ENCODE measurements at regions not wholly inside any gene's neighbourhood (a gene's known extent, or its start where the extent isn't known, plus 50 kb on each side); places are given as distances from the start of the nearest gene placed in this dataset.

DNA sequence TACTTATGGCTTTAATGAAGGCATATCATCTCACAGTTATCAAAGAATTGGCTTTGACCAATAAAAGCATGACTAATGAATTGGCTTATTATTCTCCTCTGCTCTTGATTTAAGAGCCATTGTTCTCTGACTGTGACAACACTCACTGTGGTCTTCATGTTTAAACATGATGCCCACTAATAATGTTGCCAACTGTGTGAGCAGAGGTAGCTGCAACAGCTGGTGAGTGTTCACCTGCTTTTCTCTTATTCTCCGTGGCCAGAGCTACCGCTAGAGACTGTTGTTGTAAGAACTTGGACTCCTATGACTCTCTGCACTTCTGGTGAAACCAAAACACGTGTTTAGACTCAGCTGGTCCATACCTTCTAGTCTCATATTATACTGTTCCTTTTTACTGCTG is 335.9 kb downstream of the XPNPEP1 start:
- no peaks in the 10 kb centered on the region for H3K27me3 ChIP-seq (ENCODE audit: insufficient read depth)
- no peak overlapping the region for H3K27ac ChIP-seq (ENCODE audit: low read depth)
- H3K9me2 ChIP-seq (ENCODE audit: insufficient read depth), result peaks cover 5% of the 10 kb centered on the region; the same call in 1 of the 2 replicates
- H3K36me3 ChIP-seq (ENCODE audit: insufficient read depth), result no peaks in the 10 kb centered on the region
- Mint-ChIP-seq H3K9me3 (no peaks in the 10 kb centered on the region; the same call in 2 of the 3 replicates), H3K27me3 (ENCODE audit: insufficient read depth, low read depth, poor library complexity) (no peaks in the 10 kb centered on the region), H3K36me3 (ENCODE audit: low read depth) (no peaks in the 10 kb centered on the region), H3K4me3 (no peak overlapping the region), H3K4me1 (peaks cover 4% of the 10 kb centered on the region), H3K27ac (no peak overlapping the region)
- H3K4me2 ChIP-seq, result no peak overlapping the region
- H2AFZ ChIP-seq, result no peak overlapping the region
- no peaks in the 10 kb centered on the region for H4K20me1 ChIP-seq (replicated peaks; ENCODE audit: insufficient read depth)
- no peak for DNase-seq (ENCODE audit: low spot score)
- no peaks in the 10 kb centered on the region for H3K4me1 ChIP-seq (ENCODE audit: insufficient read depth)
- no peaks in the 10 kb centered on the region for H3K79me2 ChIP-seq (replicated peaks; ENCODE audit: insufficient read depth)
- no peak for ATAC-seq
- TF ChIP-seq, protein P1, sequence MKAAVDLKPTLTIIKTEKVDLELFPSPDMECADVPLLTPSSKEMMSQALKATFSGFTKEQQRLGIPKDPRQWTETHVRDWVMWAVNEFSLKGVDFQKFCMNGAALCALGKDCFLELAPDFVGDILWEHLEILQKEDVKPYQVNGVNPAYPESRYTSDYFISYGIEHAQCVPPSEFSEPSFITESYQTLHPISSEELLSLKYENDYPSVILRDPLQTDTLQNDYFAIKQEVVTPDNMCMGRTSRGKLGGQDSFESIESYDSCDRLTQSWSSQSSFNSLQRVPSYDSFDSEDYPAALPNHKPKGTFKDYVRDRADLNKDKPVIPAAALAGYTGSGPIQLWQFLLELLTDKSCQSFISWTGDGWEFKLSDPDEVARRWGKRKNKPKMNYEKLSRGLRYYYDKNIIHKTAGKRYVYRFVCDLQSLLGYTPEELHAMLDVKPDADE (IDR thresholded peaks at IDR 0.05), result no peak
- TF ChIP-seq, protein P2, sequence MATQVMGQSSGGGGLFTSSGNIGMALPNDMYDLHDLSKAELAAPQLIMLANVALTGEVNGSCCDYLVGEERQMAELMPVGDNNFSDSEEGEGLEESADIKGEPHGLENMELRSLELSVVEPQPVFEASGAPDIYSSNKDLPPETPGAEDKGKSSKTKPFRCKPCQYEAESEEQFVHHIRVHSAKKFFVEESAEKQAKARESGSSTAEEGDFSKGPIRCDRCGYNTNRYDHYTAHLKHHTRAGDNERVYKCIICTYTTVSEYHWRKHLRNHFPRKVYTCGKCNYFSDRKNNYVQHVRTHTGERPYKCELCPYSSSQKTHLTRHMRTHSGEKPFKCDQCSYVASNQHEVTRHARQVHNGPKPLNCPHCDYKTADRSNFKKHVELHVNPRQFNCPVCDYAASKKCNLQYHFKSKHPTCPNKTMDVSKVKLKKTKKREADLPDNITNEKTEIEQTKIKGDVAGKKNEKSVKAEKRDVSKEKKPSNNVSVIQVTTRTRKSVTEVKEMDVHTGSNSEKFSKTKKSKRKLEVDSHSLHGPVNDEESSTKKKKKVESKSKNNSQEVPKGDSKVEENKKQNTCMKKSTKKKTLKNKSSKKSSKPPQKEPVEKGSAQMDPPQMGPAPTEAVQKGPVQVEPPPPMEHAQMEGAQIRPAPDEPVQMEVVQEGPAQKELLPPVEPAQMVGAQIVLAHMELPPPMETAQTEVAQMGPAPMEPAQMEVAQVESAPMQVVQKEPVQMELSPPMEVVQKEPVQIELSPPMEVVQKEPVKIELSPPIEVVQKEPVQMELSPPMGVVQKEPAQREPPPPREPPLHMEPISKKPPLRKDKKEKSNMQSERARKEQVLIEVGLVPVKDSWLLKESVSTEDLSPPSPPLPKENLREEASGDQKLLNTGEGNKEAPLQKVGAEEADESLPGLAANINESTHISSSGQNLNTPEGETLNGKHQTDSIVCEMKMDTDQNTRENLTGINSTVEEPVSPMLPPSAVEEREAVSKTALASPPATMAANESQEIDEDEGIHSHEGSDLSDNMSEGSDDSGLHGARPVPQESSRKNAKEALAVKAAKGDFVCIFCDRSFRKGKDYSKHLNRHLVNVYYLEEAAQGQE (IDR thresholded peaks at IDR 0.05; ENCODE audit: unreplicated experiment), result no peak
- TF ChIP-seq NANOG (IDR thresholded peaks at IDR 0.05; ENCODE audit: borderline replicate concordance) (no peak), POLR2AphosphoS5 (IDR thresholded peaks at IDR 0.05; ENCODE audit: low read depth) (no peak), JUNB (IDR thresholded peaks at IDR 0.05; ENCODE audit: unreplicated experiment) (no peak), EZH2phosphoT487 (IDR thresholded peaks at IDR 0.05; ENCODE audit: unreplicated experiment) (no peak), ZNF331 (CRISPR knock-in tag; IDR thresholded peaks at IDR 0.05; ENCODE audit: low read depth) (no peak), ZNF114 (CRISPR knock-in tag; IDR thresholded peaks at IDR 0.05) (no peak), EZH2 (IDR thresholded peaks at IDR 0.05; ENCODE audit: low read depth, unreplicated experiment) (no peak), CREB1 (CRISPR knock-in tag; IDR thresholded peaks at IDR 0.05; ENCODE audit: low read depth) (no peak), STAT1 (IDR thresholded peaks at IDR 0.05; ENCODE audit: unreplicated experiment) (no peak)
- TF ChIP-seq, protein P3, sequence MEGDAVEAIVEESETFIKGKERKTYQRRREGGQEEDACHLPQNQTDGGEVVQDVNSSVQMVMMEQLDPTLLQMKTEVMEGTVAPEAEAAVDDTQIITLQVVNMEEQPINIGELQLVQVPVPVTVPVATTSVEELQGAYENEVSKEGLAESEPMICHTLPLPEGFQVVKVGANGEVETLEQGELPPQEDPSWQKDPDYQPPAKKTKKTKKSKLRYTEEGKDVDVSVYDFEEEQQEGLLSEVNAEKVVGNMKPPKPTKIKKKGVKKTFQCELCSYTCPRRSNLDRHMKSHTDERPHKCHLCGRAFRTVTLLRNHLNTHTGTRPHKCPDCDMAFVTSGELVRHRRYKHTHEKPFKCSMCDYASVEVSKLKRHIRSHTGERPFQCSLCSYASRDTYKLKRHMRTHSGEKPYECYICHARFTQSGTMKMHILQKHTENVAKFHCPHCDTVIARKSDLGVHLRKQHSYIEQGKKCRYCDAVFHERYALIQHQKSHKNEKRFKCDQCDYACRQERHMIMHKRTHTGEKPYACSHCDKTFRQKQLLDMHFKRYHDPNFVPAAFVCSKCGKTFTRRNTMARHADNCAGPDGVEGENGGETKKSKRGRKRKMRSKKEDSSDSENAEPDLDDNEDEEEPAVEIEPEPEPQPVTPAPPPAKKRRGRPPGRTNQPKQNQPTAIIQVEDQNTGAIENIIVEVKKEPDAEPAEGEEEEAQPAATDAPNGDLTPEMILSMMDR (conservative IDR thresholded peaks at IDR 0.05; ENCODE audit: low read depth in 2 of 2), result no peak
- TF ChIP-seq, protein P4, sequence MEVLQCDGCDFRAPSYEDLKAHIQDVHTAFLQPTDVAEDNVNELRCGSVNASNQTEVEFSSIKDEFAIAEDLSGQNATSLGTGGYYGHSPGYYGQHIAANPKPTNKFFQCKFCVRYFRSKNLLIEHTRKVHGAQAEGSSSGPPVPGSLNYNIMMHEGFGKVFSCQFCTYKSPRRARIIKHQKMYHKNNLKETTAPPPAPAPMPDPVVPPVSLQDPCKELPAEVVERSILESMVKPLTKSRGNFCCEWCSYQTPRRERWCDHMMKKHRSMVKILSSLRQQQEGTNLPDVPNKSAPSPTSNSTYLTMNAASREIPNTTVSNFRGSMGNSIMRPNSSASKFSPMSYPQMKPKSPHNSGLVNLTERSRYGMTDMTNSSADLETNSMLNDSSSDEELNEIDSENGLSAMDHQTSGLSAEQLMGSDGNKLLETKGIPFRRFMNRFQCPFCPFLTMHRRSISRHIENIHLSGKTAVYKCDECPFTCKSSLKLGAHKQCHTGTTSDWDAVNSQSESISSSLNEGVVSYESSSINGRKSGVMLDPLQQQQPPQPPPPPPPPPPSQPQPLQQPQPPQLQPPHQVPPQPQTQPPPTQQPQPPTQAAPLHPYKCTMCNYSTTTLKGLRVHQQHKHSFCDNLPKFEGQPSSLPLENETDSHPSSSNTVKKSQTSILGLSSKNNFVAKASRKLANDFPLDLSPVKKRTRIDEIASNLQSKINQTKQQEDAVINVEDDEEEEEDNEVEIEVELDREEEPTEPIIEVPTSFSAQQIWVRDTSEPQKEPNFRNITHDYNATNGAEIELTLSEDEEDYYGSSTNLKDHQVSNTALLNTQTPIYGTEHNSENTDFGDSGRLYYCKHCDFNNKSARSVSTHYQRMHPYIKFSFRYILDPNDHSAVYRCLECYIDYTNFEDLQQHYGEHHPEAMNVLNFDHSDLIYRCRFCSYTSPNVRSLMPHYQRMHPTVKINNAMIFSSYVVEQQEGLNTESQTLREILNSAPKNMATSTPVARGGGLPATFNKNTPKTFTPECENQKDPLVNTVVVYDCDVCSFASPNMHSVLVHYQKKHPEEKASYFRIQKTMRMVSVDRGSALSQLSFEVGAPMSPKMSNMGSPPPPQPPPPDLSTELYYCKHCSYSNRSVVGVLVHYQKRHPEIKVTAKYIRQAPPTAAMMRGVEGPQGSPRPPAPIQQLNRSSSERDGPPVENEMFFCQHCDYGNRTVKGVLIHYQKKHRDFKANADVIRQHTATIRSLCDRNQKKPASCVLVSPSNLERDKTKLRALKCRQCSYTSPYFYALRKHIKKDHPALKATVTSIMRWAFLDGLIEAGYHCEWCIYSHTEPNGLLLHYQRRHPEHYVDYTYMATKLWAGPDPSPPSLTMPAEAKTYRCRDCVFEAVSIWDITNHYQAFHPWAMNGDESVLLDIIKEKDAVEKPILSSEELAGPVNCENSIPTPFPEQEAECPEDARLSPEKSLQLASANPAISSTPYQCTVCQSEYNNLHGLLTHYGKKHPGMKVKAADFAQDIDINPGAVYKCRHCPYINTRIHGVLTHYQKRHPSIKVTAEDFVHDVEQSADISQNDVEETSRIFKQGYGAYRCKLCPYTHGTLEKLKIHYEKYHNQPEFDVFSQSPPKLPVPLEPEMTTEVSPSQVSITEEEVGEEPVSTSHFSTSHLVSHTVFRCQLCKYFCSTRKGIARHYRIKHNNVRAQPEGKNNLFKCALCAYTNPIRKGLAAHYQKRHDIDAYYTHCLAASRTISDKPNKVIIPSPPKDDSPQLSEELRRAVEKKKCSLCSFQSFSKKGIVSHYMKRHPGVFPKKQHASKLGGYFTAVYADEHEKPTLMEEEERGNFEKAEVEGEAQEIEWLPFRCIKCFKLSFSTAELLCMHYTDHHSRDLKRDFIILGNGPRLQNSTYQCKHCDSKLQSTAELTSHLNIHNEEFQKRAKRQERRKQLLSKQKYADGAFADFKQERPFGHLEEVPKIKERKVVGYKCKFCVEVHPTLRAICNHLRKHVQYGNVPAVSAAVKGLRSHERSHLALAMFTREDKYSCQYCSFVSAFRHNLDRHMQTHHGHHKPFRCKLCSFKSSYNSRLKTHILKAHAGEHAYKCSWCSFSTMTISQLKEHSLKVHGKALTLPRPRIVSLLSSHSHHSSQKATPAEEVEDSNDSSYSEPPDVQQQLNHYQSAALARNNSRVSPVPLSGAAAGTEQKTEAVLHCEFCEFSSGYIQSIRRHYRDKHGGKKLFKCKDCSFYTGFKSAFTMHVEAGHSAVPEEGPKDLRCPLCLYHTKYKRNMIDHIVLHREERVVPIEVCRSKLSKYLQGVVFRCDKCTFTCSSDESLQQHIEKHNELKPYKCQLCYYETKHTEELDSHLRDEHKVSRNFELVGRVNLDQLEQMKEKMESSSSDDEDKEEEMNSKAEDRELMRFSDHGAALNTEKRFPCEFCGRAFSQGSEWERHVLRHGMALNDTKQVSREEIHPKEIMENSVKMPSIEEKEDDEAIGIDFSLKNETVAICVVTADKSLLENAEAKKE (CRISPR knock-in tag; IDR thresholded peaks at IDR 0.05), result no peak
- H3F3A ChIP-seq (replicated peaks; ENCODE audit: low read depth), result no peaks in the 10 kb centered on the region
- no peak overlapping the region for H3K4me3 ChIP-seq

Measured in GM23338 (cell line).